ENCODE measurements at regions not wholly inside any gene's neighbourhood (a gene's known extent, or its start where the extent isn't known, plus 50 kb on each side); places are given as distances from the start of the nearest gene placed in this dataset.

DNA sequence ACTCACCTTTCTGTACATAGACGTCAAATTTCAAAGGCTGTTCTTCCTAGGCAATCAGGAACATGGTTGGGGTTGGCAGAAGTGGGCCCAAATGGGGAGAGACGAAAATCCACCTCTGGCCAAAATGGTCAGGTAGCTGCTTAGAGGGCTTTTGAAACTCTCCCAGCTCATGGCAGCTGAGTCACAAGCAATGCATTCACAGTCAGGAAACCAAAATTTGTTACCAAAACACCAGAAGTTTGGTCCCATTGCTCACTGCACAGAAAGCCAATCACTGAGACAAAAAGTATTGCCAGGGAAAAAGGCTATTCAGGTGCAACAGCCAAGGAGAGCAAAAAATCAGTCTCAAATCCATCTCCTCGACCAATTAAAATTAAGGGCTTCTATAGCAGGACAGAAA lies 539.6 kb upstream of the CCDC54 start:
- H3K9me3 Mint-ChIP-seq = peaks cover 22% of the 10 kb centered on the region
- H3K27me3 ChIP-seq (ENCODE audit: insufficient read depth) = no peaks in the 10 kb centered on the region
- no peaks in the 10 kb centered on the region for H3F3A ChIP-seq (replicated peaks; ENCODE audit: low read depth)
- H3K4me3 Mint-ChIP-seq = no peak overlapping the region
- no peak overlapping the region for H3K27ac ChIP-seq (ENCODE audit: low read depth)
- H3K79me2 ChIP-seq (replicated peaks; ENCODE audit: insufficient read depth) = no peaks in the 10 kb centered on the region
- H3K4me1 Mint-ChIP-seq = peaks cover 2% of the 10 kb centered on the region; the same call in 2 of the 3 replicates
- no peaks in the 10 kb centered on the region for H3K27me3 Mint-ChIP-seq (ENCODE audit: insufficient read depth, low read depth, poor library complexity)
- peaks cover 52% of the 10 kb centered on the region for H3K36me3 Mint-ChIP-seq (ENCODE audit: low read depth)
- H3K4me1 ChIP-seq (ENCODE audit: insufficient read depth) = peaks cover 4% of the 10 kb centered on the region
- H3K36me3 ChIP-seq (ENCODE audit: insufficient read depth) = peaks cover 12% of the 10 kb centered on the region
- H4K20me1 ChIP-seq (replicated peaks; ENCODE audit: insufficient read depth) = no peaks in the 10 kb centered on the region
- no peak overlapping the region for H3K4me3 ChIP-seq
- H3K9me2 ChIP-seq (ENCODE audit: insufficient read depth) = no peaks in the 10 kb centered on the region
- no peak overlapping the region for H2AFZ ChIP-seq
- DNase-seq (ENCODE audit: low spot score) (no peak), ATAC-seq (no peak)
- H3K27ac Mint-ChIP-seq = no peak overlapping the region
- no peak for TF ChIP-seq JUNB (IDR thresholded peaks at IDR 0.05; ENCODE audit: unreplicated experiment)
- TF ChIP-seq, protein P1, sequence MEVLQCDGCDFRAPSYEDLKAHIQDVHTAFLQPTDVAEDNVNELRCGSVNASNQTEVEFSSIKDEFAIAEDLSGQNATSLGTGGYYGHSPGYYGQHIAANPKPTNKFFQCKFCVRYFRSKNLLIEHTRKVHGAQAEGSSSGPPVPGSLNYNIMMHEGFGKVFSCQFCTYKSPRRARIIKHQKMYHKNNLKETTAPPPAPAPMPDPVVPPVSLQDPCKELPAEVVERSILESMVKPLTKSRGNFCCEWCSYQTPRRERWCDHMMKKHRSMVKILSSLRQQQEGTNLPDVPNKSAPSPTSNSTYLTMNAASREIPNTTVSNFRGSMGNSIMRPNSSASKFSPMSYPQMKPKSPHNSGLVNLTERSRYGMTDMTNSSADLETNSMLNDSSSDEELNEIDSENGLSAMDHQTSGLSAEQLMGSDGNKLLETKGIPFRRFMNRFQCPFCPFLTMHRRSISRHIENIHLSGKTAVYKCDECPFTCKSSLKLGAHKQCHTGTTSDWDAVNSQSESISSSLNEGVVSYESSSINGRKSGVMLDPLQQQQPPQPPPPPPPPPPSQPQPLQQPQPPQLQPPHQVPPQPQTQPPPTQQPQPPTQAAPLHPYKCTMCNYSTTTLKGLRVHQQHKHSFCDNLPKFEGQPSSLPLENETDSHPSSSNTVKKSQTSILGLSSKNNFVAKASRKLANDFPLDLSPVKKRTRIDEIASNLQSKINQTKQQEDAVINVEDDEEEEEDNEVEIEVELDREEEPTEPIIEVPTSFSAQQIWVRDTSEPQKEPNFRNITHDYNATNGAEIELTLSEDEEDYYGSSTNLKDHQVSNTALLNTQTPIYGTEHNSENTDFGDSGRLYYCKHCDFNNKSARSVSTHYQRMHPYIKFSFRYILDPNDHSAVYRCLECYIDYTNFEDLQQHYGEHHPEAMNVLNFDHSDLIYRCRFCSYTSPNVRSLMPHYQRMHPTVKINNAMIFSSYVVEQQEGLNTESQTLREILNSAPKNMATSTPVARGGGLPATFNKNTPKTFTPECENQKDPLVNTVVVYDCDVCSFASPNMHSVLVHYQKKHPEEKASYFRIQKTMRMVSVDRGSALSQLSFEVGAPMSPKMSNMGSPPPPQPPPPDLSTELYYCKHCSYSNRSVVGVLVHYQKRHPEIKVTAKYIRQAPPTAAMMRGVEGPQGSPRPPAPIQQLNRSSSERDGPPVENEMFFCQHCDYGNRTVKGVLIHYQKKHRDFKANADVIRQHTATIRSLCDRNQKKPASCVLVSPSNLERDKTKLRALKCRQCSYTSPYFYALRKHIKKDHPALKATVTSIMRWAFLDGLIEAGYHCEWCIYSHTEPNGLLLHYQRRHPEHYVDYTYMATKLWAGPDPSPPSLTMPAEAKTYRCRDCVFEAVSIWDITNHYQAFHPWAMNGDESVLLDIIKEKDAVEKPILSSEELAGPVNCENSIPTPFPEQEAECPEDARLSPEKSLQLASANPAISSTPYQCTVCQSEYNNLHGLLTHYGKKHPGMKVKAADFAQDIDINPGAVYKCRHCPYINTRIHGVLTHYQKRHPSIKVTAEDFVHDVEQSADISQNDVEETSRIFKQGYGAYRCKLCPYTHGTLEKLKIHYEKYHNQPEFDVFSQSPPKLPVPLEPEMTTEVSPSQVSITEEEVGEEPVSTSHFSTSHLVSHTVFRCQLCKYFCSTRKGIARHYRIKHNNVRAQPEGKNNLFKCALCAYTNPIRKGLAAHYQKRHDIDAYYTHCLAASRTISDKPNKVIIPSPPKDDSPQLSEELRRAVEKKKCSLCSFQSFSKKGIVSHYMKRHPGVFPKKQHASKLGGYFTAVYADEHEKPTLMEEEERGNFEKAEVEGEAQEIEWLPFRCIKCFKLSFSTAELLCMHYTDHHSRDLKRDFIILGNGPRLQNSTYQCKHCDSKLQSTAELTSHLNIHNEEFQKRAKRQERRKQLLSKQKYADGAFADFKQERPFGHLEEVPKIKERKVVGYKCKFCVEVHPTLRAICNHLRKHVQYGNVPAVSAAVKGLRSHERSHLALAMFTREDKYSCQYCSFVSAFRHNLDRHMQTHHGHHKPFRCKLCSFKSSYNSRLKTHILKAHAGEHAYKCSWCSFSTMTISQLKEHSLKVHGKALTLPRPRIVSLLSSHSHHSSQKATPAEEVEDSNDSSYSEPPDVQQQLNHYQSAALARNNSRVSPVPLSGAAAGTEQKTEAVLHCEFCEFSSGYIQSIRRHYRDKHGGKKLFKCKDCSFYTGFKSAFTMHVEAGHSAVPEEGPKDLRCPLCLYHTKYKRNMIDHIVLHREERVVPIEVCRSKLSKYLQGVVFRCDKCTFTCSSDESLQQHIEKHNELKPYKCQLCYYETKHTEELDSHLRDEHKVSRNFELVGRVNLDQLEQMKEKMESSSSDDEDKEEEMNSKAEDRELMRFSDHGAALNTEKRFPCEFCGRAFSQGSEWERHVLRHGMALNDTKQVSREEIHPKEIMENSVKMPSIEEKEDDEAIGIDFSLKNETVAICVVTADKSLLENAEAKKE (CRISPR knock-in tag; IDR thresholded peaks at IDR 0.05) = no peak
- no peak for TF ChIP-seq ZNF331 (CRISPR knock-in tag; IDR thresholded peaks at IDR 0.05; ENCODE audit: low read depth)
- TF ChIP-seq, protein P2, sequence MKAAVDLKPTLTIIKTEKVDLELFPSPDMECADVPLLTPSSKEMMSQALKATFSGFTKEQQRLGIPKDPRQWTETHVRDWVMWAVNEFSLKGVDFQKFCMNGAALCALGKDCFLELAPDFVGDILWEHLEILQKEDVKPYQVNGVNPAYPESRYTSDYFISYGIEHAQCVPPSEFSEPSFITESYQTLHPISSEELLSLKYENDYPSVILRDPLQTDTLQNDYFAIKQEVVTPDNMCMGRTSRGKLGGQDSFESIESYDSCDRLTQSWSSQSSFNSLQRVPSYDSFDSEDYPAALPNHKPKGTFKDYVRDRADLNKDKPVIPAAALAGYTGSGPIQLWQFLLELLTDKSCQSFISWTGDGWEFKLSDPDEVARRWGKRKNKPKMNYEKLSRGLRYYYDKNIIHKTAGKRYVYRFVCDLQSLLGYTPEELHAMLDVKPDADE (IDR thresholded peaks at IDR 0.05) = no peak
- TF ChIP-seq, protein P3, sequence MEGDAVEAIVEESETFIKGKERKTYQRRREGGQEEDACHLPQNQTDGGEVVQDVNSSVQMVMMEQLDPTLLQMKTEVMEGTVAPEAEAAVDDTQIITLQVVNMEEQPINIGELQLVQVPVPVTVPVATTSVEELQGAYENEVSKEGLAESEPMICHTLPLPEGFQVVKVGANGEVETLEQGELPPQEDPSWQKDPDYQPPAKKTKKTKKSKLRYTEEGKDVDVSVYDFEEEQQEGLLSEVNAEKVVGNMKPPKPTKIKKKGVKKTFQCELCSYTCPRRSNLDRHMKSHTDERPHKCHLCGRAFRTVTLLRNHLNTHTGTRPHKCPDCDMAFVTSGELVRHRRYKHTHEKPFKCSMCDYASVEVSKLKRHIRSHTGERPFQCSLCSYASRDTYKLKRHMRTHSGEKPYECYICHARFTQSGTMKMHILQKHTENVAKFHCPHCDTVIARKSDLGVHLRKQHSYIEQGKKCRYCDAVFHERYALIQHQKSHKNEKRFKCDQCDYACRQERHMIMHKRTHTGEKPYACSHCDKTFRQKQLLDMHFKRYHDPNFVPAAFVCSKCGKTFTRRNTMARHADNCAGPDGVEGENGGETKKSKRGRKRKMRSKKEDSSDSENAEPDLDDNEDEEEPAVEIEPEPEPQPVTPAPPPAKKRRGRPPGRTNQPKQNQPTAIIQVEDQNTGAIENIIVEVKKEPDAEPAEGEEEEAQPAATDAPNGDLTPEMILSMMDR (conservative IDR thresholded peaks at IDR 0.05; ENCODE audit: low read depth in 2 of 2) = no peak
- TF ChIP-seq EZH2phosphoT487 (IDR thresholded peaks at IDR 0.05; ENCODE audit: unreplicated experiment) = no peak
- no peak for TF ChIP-seq CREB1 (CRISPR knock-in tag; IDR thresholded peaks at IDR 0.05; ENCODE audit: low read depth)
- no peak for TF ChIP-seq STAT1 (IDR thresholded peaks at IDR 0.05; ENCODE audit: unreplicated experiment)
- no peak for TF ChIP-seq ZNF114 (CRISPR knock-in tag; IDR thresholded peaks at IDR 0.05)
- no peak for TF ChIP-seq EZH2 (IDR thresholded peaks at IDR 0.05; ENCODE audit: low read depth, unreplicated experiment)
- TF ChIP-seq, protein P4, sequence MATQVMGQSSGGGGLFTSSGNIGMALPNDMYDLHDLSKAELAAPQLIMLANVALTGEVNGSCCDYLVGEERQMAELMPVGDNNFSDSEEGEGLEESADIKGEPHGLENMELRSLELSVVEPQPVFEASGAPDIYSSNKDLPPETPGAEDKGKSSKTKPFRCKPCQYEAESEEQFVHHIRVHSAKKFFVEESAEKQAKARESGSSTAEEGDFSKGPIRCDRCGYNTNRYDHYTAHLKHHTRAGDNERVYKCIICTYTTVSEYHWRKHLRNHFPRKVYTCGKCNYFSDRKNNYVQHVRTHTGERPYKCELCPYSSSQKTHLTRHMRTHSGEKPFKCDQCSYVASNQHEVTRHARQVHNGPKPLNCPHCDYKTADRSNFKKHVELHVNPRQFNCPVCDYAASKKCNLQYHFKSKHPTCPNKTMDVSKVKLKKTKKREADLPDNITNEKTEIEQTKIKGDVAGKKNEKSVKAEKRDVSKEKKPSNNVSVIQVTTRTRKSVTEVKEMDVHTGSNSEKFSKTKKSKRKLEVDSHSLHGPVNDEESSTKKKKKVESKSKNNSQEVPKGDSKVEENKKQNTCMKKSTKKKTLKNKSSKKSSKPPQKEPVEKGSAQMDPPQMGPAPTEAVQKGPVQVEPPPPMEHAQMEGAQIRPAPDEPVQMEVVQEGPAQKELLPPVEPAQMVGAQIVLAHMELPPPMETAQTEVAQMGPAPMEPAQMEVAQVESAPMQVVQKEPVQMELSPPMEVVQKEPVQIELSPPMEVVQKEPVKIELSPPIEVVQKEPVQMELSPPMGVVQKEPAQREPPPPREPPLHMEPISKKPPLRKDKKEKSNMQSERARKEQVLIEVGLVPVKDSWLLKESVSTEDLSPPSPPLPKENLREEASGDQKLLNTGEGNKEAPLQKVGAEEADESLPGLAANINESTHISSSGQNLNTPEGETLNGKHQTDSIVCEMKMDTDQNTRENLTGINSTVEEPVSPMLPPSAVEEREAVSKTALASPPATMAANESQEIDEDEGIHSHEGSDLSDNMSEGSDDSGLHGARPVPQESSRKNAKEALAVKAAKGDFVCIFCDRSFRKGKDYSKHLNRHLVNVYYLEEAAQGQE (IDR thresholded peaks at IDR 0.05; ENCODE audit: unreplicated experiment) = no peak
- no peak for TF ChIP-seq POLR2AphosphoS5 (IDR thresholded peaks at IDR 0.05; ENCODE audit: low read depth)
- TF ChIP-seq NANOG (IDR thresholded peaks at IDR 0.05; ENCODE audit: borderline replicate concordance) = no peak
- H3K4me2 ChIP-seq = no peak overlapping the region

Measured in GM23338 (cell line).